ENCODE measurements at regions not wholly inside any gene's neighbourhood (a gene's known extent, or its start where the extent isn't known, plus 50 kb on each side); places are given as distances from the start of the nearest gene placed in this dataset.

DNA sequence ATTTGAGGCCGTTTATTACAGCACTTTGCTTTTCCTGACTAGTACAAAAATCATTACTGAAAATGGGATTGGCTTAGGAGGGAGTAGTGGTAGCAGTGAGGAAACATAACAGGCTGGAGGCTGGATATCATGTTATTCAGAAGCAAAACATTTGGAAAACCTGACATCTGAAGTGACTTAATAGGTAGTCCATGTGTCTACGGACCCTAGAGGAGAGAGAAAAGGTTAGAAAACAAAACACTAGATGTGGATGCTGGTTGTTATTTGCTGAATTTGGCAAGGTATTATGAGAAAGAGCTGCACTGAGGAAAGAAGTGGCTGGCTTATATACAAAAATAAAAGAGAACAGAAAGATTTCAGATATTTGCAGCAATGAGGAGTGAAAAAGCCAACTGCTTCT is 139.9 kb downstream of the MEX3B start:
- H3K27ac ChIP-seq: no peak overlapping the region
- H3K79me2 ChIP-seq (ENCODE audit: low read depth): no peaks in the 10 kb centered on the region
- no peaks in the 10 kb centered on the region for H4K20me1 ChIP-seq (ENCODE audit: low read depth)
- no peak overlapping the region for H3K4me2 ChIP-seq
- H3K9me3 ChIP-seq (ENCODE audit: low read depth): no peaks in the 10 kb centered on the region
- H3K27me3 ChIP-seq: no peaks in the 10 kb centered on the region
- peaks cover 18% of the 10 kb centered on the region for H3K4me1 ChIP-seq
- Mint-ChIP-seq H3K4me1 (peaks cover 8% of the 10 kb centered on the region), H3K36me3 (no peaks in the 10 kb centered on the region), H3K27me3 (ENCODE audit: insufficient read depth, low read depth) (peaks cover 2% of the 10 kb centered on the region), H3K4me3 (no peak overlapping the region), H3K27ac (no peak overlapping the region), H3K9me3 (peaks cover 3% of the 10 kb centered on the region)
- no peak for DNase-seq (ENCODE audit: low spot score)
- H2AFZ ChIP-seq (replicated peaks): no peak overlapping the region
- no peaks in the 10 kb centered on the region for H3K36me3 ChIP-seq
- no peaks in the 10 kb centered on the region for H3F3A ChIP-seq (ENCODE audit: low read depth)
- no peak overlapping the region for H3K4me3 ChIP-seq
- H3K9ac ChIP-seq: no peak overlapping the region
- TF ChIP-seq, protein P1, sequence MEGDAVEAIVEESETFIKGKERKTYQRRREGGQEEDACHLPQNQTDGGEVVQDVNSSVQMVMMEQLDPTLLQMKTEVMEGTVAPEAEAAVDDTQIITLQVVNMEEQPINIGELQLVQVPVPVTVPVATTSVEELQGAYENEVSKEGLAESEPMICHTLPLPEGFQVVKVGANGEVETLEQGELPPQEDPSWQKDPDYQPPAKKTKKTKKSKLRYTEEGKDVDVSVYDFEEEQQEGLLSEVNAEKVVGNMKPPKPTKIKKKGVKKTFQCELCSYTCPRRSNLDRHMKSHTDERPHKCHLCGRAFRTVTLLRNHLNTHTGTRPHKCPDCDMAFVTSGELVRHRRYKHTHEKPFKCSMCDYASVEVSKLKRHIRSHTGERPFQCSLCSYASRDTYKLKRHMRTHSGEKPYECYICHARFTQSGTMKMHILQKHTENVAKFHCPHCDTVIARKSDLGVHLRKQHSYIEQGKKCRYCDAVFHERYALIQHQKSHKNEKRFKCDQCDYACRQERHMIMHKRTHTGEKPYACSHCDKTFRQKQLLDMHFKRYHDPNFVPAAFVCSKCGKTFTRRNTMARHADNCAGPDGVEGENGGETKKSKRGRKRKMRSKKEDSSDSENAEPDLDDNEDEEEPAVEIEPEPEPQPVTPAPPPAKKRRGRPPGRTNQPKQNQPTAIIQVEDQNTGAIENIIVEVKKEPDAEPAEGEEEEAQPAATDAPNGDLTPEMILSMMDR (IDR thresholded peaks at IDR 0.05): no peak
- TF ChIP-seq EZH2phosphoT487 (IDR thresholded peaks at IDR 0.05) (no peak), EZH2 (IDR thresholded peaks at IDR 0.05) (no peak)

DNA sequence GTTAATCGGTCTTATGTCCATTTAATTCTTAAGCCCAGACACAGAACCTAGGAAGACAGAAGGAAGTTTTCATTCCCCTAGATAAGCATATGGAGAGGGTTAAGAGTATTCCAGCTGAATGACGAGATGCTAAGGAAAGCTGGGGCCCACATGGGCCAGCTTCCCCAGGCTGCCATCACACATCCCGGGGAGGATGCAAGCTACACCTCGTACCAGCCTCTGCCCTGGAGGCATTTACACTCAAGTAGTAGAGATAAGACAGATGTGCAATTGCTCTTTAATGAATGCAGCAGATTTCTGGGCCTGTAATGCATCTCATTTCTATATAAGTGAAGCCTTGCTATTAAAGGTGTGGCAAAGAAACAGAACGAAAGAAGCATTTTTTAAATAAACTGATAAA is 144.5 kb downstream of the MEX3B start:
- H3K4me3 ChIP-seq: no peak overlapping the region
- no peaks in the 10 kb centered on the region for H4K20me1 ChIP-seq (ENCODE audit: low read depth)
- H3K9ac ChIP-seq: no peak overlapping the region
- no peaks in the 10 kb centered on the region for H3K79me2 ChIP-seq (ENCODE audit: low read depth)
- H3K9me3 ChIP-seq (ENCODE audit: low read depth): no peaks in the 10 kb centered on the region
- TF ChIP-seq, protein P1 (IDR thresholded peaks at IDR 0.05): no peak
- no peak for TF ChIP-seq EZH2 (IDR thresholded peaks at IDR 0.05)
- TF ChIP-seq EZH2phosphoT487 (IDR thresholded peaks at IDR 0.05): no peak
- H3K4me1 ChIP-seq: peaks cover 1% of the 10 kb centered on the region
- Mint-ChIP-seq H3K27me3 (ENCODE audit: insufficient read depth, low read depth) (no peaks in the 10 kb centered on the region), H3K4me3 (no peak overlapping the region), H3K4me1 (peaks cover 4% of the 10 kb centered on the region), H3K36me3 (no peaks in the 10 kb centered on the region), H3K9me3 (no peaks in the 10 kb centered on the region), H3K27ac (no peak overlapping the region)
- no peaks in the 10 kb centered on the region for H3K36me3 ChIP-seq
- no peak overlapping the region for H3K4me2 ChIP-seq
- H2AFZ ChIP-seq (replicated peaks): no peak overlapping the region
- H3K27ac ChIP-seq: no peak overlapping the region
- no peaks in the 10 kb centered on the region for H3F3A ChIP-seq (ENCODE audit: low read depth)
- H3K27me3 ChIP-seq: no peaks in the 10 kb centered on the region
- no peak for DNase-seq (ENCODE audit: low spot score)

DNA sequence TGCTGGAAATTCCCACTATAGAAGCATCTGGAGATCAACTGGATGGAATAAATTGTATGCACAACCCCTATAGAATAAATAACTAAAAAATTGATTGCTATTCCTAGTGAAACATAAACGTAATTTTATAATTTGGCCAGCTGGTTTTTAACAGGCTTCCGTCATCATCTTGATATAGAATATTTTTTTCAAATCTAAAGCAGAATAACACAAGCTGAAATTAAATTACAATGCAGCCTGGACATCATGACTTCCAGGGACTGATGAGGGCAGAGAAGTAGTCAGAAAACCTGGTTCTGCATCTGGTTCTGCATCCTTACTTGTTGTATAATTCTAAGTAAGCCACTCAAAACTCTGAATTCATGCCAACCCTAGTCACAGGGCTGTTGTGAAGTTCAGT is 146.1 kb downstream of the MEX3B start:
- Mint-ChIP-seq H3K27ac (no peak overlapping the region), H3K36me3 (no peaks in the 10 kb centered on the region), H3K4me1 (peaks cover 7% of the 10 kb centered on the region), H3K27me3 (ENCODE audit: insufficient read depth, low read depth) (no peaks in the 10 kb centered on the region), H3K9me3 (no peaks in the 10 kb centered on the region), H3K4me3 (no peak overlapping the region)
- Histone ChIP-seq H3F3A (ENCODE audit: low read depth) (no peaks in the 10 kb centered on the region), H3K9me3 (ENCODE audit: low read depth) (no peaks in the 10 kb centered on the region), H3K4me1 (peaks cover 4% of the 10 kb centered on the region), H3K9ac (no peak overlapping the region), H3K4me2 (no peak overlapping the region), H2AFZ (replicated peaks) (no peak overlapping the region), H3K79me2 (ENCODE audit: low read depth) (no peaks in the 10 kb centered on the region), H3K36me3 (no peaks in the 10 kb centered on the region), H3K4me3 (no peak overlapping the region), H3K27ac (no peak overlapping the region), H3K27me3 (no peaks in the 10 kb centered on the region), H4K20me1 (ENCODE audit: low read depth) (no peaks in the 10 kb centered on the region)
- TF ChIP-seq EZH2 (IDR thresholded peaks at IDR 0.05): no peak
- TF ChIP-seq EZH2phosphoT487 (IDR thresholded peaks at IDR 0.05): no peak
- TF ChIP-seq, protein P1 (IDR thresholded peaks at IDR 0.05): no peak
- no peak for DNase-seq (ENCODE audit: low spot score)

Measured in neural progenitor cell (in vitro differentiated cells).